ENCODE measurements at regions not wholly inside any gene's neighbourhood (a gene's known extent, or its start where the extent isn't known, plus 50 kb on each side); places are given as distances from the start of the nearest gene placed in this dataset.

GRCh38 chr2:120953066-120953756 is 217.5 kb downstream of the GLI2 start:
- no peaks in the 10 kb centered on the region for H3K9me3 Mint-ChIP-seq
- no peaks in the 10 kb centered on the region for H3K27me3 Mint-ChIP-seq (ENCODE audit: low read depth)
- ATAC-seq (no peak), DNase-seq (no peak)
- H3K36me3 Mint-ChIP-seq (ENCODE audit: insufficient read depth) = no peaks in the 10 kb centered on the region
- H3K4me1 Mint-ChIP-seq (ENCODE audit: low read depth) = no peaks in the 10 kb centered on the region
- H3K4me3 Mint-ChIP-seq = no peak overlapping the region

GRCh38 chr2:120953843-120954584 is 218.3 kb downstream of the GLI2 start:
- no peak overlapping the region for H3K4me3 Mint-ChIP-seq
- H3K27me3 Mint-ChIP-seq (ENCODE audit: low read depth) = no peaks in the 10 kb centered on the region
- DNase-seq (no peak), ATAC-seq (no peak)
- no peaks in the 10 kb centered on the region for H3K4me1 Mint-ChIP-seq (ENCODE audit: low read depth)
- H3K9me3 Mint-ChIP-seq = no peaks in the 10 kb centered on the region
- no peaks in the 10 kb centered on the region for H3K36me3 Mint-ChIP-seq (ENCODE audit: insufficient read depth)

- H3K9me3 Mint-ChIP-seq = no peaks in the 10 kb centered on the region
- H3K4me1 Mint-ChIP-seq (ENCODE audit: low read depth) = no peaks in the 10 kb centered on the region
- H3K4me3 Mint-ChIP-seq = no peak overlapping the region
- H3K36me3 Mint-ChIP-seq (ENCODE audit: insufficient read depth) = no peaks in the 10 kb centered on the region
- no peak for DNase-seq
- ATAC-seq = no peak
- H3K27me3 Mint-ChIP-seq (ENCODE audit: low read depth) = no peaks in the 10 kb centered on the region
Observed at GRCh38 chr2:120954939-120955338, 219.3 kb downstream of the GLI2 start.

GRCh38 chr2:120955427-120955826 is 219.8 kb downstream of the GLI2 start:
- no peak for ATAC-seq
- H3K9me3 Mint-ChIP-seq = no peaks in the 10 kb centered on the region
- H3K36me3 Mint-ChIP-seq (ENCODE audit: insufficient read depth) = no peaks in the 10 kb centered on the region
- DNase-seq = no peak
- H3K4me3 Mint-ChIP-seq = no peak overlapping the region
- H3K27me3 Mint-ChIP-seq (ENCODE audit: low read depth) = no peaks in the 10 kb centered on the region
- no peaks in the 10 kb centered on the region for H3K4me1 Mint-ChIP-seq (ENCODE audit: low read depth)

GRCh38 chr2:120956486-120957156 is 221.0 kb downstream of the GLI2 start:
- ATAC-seq (no peak), DNase-seq (no peak)
- H3K4me1 Mint-ChIP-seq (ENCODE audit: low read depth) = no peaks in the 10 kb centered on the region
- no peaks in the 10 kb centered on the region for H3K27me3 Mint-ChIP-seq (ENCODE audit: low read depth)
- H3K4me3 Mint-ChIP-seq = no peak overlapping the region
- no peaks in the 10 kb centered on the region for H3K9me3 Mint-ChIP-seq
- H3K36me3 Mint-ChIP-seq (ENCODE audit: insufficient read depth) = no peaks in the 10 kb centered on the region

GRCh38 chr2:120957905-120958304 is 222.2 kb downstream of the GLI2 start:
- Mint-ChIP-seq H3K4me3 (no peak overlapping the region), H3K36me3 (ENCODE audit: insufficient read depth) (no peaks in the 10 kb centered on the region)
- no peak for DNase-seq

GRCh38 chr2:120958623-120959366 is 223.1 kb downstream of the GLI2 start:
- Mint-ChIP-seq H3K4me1 (ENCODE audit: low read depth) (no peaks in the 10 kb centered on the region), H3K27me3 (ENCODE audit: low read depth) (no peaks in the 10 kb centered on the region), H3K36me3 (ENCODE audit: insufficient read depth) (no peaks in the 10 kb centered on the region), H3K9me3 (no peaks in the 10 kb centered on the region), H3K4me3 (no peak overlapping the region)
- ATAC-seq = no peak
- no peak for DNase-seq

More at GRCh38 chr2:120957905-120958304, 222.2 kb downstream of the GLI2 start:
- Mint-ChIP-seq H3K27me3 (ENCODE audit: low read depth) (no peaks in the 10 kb centered on the region), H3K4me1 (ENCODE audit: low read depth) (no peaks in the 10 kb centered on the region), H3K9me3 (no peaks in the 10 kb centered on the region)
- ATAC-seq = no peak

GRCh38 chr2:120959426-120959825 is 223.8 kb downstream of the GLI2 start:
- Mint-ChIP-seq H3K4me1 (ENCODE audit: low read depth) (no peaks in the 10 kb centered on the region), H3K36me3 (ENCODE audit: insufficient read depth) (no peaks in the 10 kb centered on the region), H3K9me3 (no peaks in the 10 kb centered on the region), H3K27me3 (ENCODE audit: low read depth) (no peaks in the 10 kb centered on the region), H3K4me3 (no peak overlapping the region)
- ATAC-seq = no peak
- no peak for DNase-seq

GRCh38 chr2:120960770-120961366 is 225.2 kb downstream of the GLI2 start:
- Mint-ChIP-seq H3K9me3 (no peaks in the 10 kb centered on the region), H3K4me1 (ENCODE audit: low read depth) (no peaks in the 10 kb centered on the region), H3K36me3 (ENCODE audit: insufficient read depth) (no peaks in the 10 kb centered on the region), H3K4me3 (no peak overlapping the region), H3K27me3 (ENCODE audit: low read depth) (no peaks in the 10 kb centered on the region)
- DNase-seq (no peak), ATAC-seq (no peak)

GRCh38 chr2:120961396-120961795 is 225.7 kb downstream of the GLI2 start:
- no peak for ATAC-seq
- Mint-ChIP-seq H3K9me3 (no peaks in the 10 kb centered on the region), H3K4me1 (ENCODE audit: low read depth) (no peaks in the 10 kb centered on the region)

GRCh38 chr2:120963997-120964705 is 228.5 kb downstream of the GLI2 start:
- Mint-ChIP-seq H3K4me3 (no peak overlapping the region), H3K36me3 (ENCODE audit: insufficient read depth) (no peaks in the 10 kb centered on the region), H3K27me3 (ENCODE audit: low read depth) (no peaks in the 10 kb centered on the region), H3K9me3 (no peaks in the 10 kb centered on the region), H3K4me1 (ENCODE audit: low read depth) (no peaks in the 10 kb centered on the region)
- no peak for DNase-seq
- ATAC-seq = no peak

More at GRCh38 chr2:120961396-120961795, 225.7 kb downstream of the GLI2 start:
- DNase-seq = no peak
- Mint-ChIP-seq H3K36me3 (ENCODE audit: insufficient read depth) (no peaks in the 10 kb centered on the region), H3K4me3 (no peak overlapping the region), H3K27me3 (ENCODE audit: low read depth) (no peaks in the 10 kb centered on the region)

GRCh38 chr2:120964819-120965218 is 229.2 kb downstream of the GLI2 start:
- no peaks in the 10 kb centered on the region for H3K9me3 Mint-ChIP-seq

GRCh38 chr2:120966510-120967254 is 231.0 kb downstream of the GLI2 start:
- Mint-ChIP-seq H3K4me1 (ENCODE audit: low read depth) (no peaks in the 10 kb centered on the region), H3K9me3 (no peaks in the 10 kb centered on the region), H3K27me3 (ENCODE audit: low read depth) (no peaks in the 10 kb centered on the region), H3K4me3 (no peak overlapping the region), H3K36me3 (ENCODE audit: insufficient read depth) (no peaks in the 10 kb centered on the region)
- DNase-seq (no peak), ATAC-seq (no peak)

More at GRCh38 chr2:120964819-120965218, 229.2 kb downstream of the GLI2 start:
- H3K36me3 Mint-ChIP-seq (ENCODE audit: insufficient read depth) = no peaks in the 10 kb centered on the region
- no peak for ATAC-seq
- no peaks in the 10 kb centered on the region for H3K4me1 Mint-ChIP-seq (ENCODE audit: low read depth)
- no peak for DNase-seq
- no peak overlapping the region for H3K4me3 Mint-ChIP-seq
- no peaks in the 10 kb centered on the region for H3K27me3 Mint-ChIP-seq (ENCODE audit: low read depth)
